GM23248 (cell line): ENCODE measurements at regions not wholly inside any gene's neighbourhood (a gene's known extent, or its start where the extent isn't known, plus 50 kb on each side); places are given as distances from the start of the nearest gene placed in this dataset.

Experiments used
- DNase-seq: peaks from one replicate; pipeline ENCODE4 v3.0.0-alpha.2; 2015
- H2AFZ ChIP-seq: fragments of 200-600 bp; sonication (generic); 2 replicates; pipeline ENCODE4 v1.6.1; 2016; ENCODE audit warnings: antibody characterized with exemption
- H3F3A ChIP-seq: fragments of 200-600 bp; sonication (generic); 2 replicates; pipeline ENCODE4 v1.6.1; 2016; ENCODE audit warnings: mild to moderate bottlenecking, antibody characterized with exemption, mixed run types; ENCODE audit not compliant: insufficient read depth
- H3K27ac ChIP-seq: fragments of 200-600 bp; sonication (generic); 2 replicates; pipeline ENCODE4 v1.5.1; 2016; ENCODE audit warnings: mild to moderate bottlenecking
- H3K27me3 ChIP-seq: fragments of 200-600 bp; sonication (generic); replicated peaks from 2 replicates; pipeline ENCODE4 v1.6.1; 2016; ENCODE audit warnings: mild to moderate bottlenecking; ENCODE audit not compliant: insufficient read depth
- H3K36me3 ChIP-seq: fragments of 200-600 bp; sonication (generic); 2 replicates; pipeline ENCODE4 v1.6.1; 2016; ENCODE audit warnings: low read depth, mild to moderate bottlenecking
- H3K4me1 ChIP-seq: fragments of 200-600 bp; sonication (generic); 2 replicates; pipeline ENCODE4 v1.6.1; 2016; ENCODE audit warnings: mild to moderate bottlenecking; ENCODE audit not compliant: insufficient read depth
- H3K4me2 ChIP-seq: fragments of 200-600 bp; sonication (generic); one replicate; pipeline ENCODE4 v1.6.1; 2016; ENCODE audit warnings: mild to moderate bottlenecking; ENCODE audit not compliant: unreplicated experiment
- H3K4me3 ChIP-seq: fragments of 200-600 bp; sonication (generic); 2 replicates; pipeline ENCODE4 v1.5.1; 2016; ENCODE audit warnings: mild to moderate bottlenecking
- H3K79me2 ChIP-seq: fragments of 200-600 bp; sonication (generic); 2 replicates; pipeline ENCODE4 v1.6.1; 2016; ENCODE audit warnings: mild to moderate bottlenecking; ENCODE audit not compliant: insufficient read depth
- H3K9ac ChIP-seq: fragments of 200-600 bp; sonication (generic); 2 replicates; pipeline ENCODE4 v1.6.1; 2016; ENCODE audit warnings: mild to moderate bottlenecking
- H3K9me2 ChIP-seq: fragments of 200-600 bp; sonication (generic); 2 replicates; pipeline ENCODE4 v1.6.1; 2016; ENCODE audit warnings: mixed run types, mild to moderate bottlenecking, moderate library complexity; ENCODE audit not compliant: insufficient read depth
- H3K9me3 ChIP-seq: fragments of 200-600 bp; sonication (generic); one replicate; pipeline ENCODE4 v1.6.1; 2017; ENCODE audit warnings: low read depth
- H4K20me1 ChIP-seq: fragments of 200-600 bp; sonication (generic); 2 replicates; pipeline ENCODE4 v1.6.0; 2016; ENCODE audit not compliant: insufficient read depth
- EZH2 ChIP-seq: fragments of 200-600 bp; sonication (generic); IDR thresholded peaks from 2 replicates; pipeline ENCODE4 v1.6.1; 2018; ENCODE audit warnings: antibody characterized with exemption, mild to moderate bottlenecking; ENCODE audit not compliant: insufficient read depth, poor library complexity, severe bottlenecking
- EZH2phosphoT487 ChIP-seq: fragments of 200-600 bp; sonication (generic); IDR thresholded peaks from 2 replicates; pipeline ENCODE4 v1.6.1; 2018; ENCODE audit warnings: antibody characterized with exemption, moderate library complexity, mild to moderate bottlenecking, low read depth; ENCODE audit not compliant: insufficient read depth
- WGBS, 2 experiments: methylation state at CpG; one replicate each; pipeline ENCODE4 v1.1.6; 2015 to 2017; ENCODE audit warnings: low lambda C conversion rate in 2 of 2, low coverage in 1 of 2; ENCODE audit errors: missing lambda C conversion rate in 2 of 2; 5-methylcytosine and 5-hydroxymethylcytosine counted together
- in situ Hi-C: fragments of 300-500 bp; cut with MboI; formaldehyde crosslinking; loops from 2 replicates; pipeline ENCODE4 v1.15.0; 2020

GRCh38 chr17:74041869-74042640 is 161.4 kb upstream of the RPL38 start:
- in situ Hi-C loops, result no loop called here
- Histone ChIP-seq H3K27me3 (no peaks in the 10 kb centered on the region), H3K4me1 (peaks cover 8% of the 10 kb centered on the region), H3K36me3 (no peaks in the 10 kb centered on the region), H3K9me3 (no peaks in the 10 kb centered on the region), H3K27ac (no peak overlapping the region), H3K9me2 (no peaks in the 10 kb centered on the region), H3K4me2 (peak overlapping the region; percentile 45), H3K4me3 (no peak overlapping the region), H2AFZ (no peak overlapping the region), H4K20me1 (no peaks in the 10 kb centered on the region), H3K9ac (no peak overlapping the region), H3K79me2 (no peaks in the 10 kb centered on the region), H3F3A (peaks cover 3% of the 10 kb centered on the region; the same call in 1 of the 2 replicates)
- no peak for DNase-seq
- 54 to 56% methylated on average over 14 of the region's 14 CpGs for WGBS, 2 experiments
- TF ChIP-seq EZH2phosphoT487, result no peak
- no peak for TF ChIP-seq EZH2

- H3K36me3 ChIP-seq, result no peaks in the 10 kb centered on the region
- no peaks in the 10 kb centered on the region for H3K27me3 ChIP-seq
- in situ Hi-C loops, result no loop called here
- H3K27ac ChIP-seq, result no peak overlapping the region
- DNase-seq, result peak; percentile 99
- H3K4me2 ChIP-seq, result peak overlapping the region; percentile 45
- H3K9me2 ChIP-seq, result no peaks in the 10 kb centered on the region
- H3K79me2 ChIP-seq, result no peaks in the 10 kb centered on the region
- H3F3A ChIP-seq, result peaks cover 3% of the 10 kb centered on the region; the same call in 1 of the 2 replicates
- 18% methylated on average over 8 of the region's 8 CpGs for whole genome bisulfite sequencing, 2 experiments
- H3K9ac ChIP-seq, result no peak overlapping the region
- H3K9me3 ChIP-seq, result no peaks in the 10 kb centered on the region
- H3K4me3 ChIP-seq, result no peak overlapping the region
- peaks cover 8% of the 10 kb centered on the region for H3K4me1 ChIP-seq
- TF ChIP-seq EZH2phosphoT487 (no peak), EZH2 (no peak)
- H2AFZ ChIP-seq, result no peak overlapping the region
- no peaks in the 10 kb centered on the region for H4K20me1 ChIP-seq
Measured at GRCh38 chr17:74042744-74043486, 160.6 kb upstream of the RPL38 start.

DNA sequence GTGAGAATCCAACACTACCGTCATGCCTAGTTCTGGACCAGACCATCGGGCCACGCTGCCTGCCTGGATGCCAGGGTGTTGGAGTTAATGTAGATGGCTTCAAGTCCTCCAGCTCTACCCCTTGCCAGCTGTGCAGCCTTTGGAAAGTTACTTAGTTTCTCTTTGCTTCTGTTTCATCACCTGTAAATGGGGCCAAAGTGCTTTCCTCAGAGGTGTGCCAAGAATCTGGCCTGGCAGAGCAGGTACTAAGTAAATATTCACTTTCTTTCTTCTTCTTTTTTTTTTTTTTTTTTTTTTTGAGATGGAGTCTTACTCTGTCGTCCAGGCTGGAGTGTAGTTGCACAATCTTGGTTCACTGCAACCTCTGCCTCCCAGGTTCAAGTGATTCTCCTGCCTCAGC is 159.5 kb upstream of the RPL38 start:
- H3K9me3 ChIP-seq, result no peaks in the 10 kb centered on the region
- H3K9me2 ChIP-seq, result no peaks in the 10 kb centered on the region
- H3K79me2 ChIP-seq, result no peaks in the 10 kb centered on the region
- H3K36me3 ChIP-seq, result no peaks in the 10 kb centered on the region
- 53 to 63% methylated on average over 3 to 4 of the region's 4 CpGs for WGBS, 2 experiments
- H3K27ac ChIP-seq, result no peak overlapping the region
- DNase-seq, result no peak
- no peak overlapping the region for H3K4me2 ChIP-seq
- H3K9ac ChIP-seq, result no peak overlapping the region
- in situ Hi-C loops, result no loop called here
- TF ChIP-seq EZH2phosphoT487 (no peak), EZH2 (no peak)
- no peaks in the 10 kb centered on the region for H4K20me1 ChIP-seq
- H3K4me3 ChIP-seq, result no peak overlapping the region
- no peak overlapping the region for H2AFZ ChIP-seq
- H3K27me3 ChIP-seq, result no peaks in the 10 kb centered on the region
- peaks cover 3% of the 10 kb centered on the region; the same call in 1 of the 2 replicates for H3F3A ChIP-seq
- H3K4me1 ChIP-seq, result peaks cover 8% of the 10 kb centered on the region

DNA sequence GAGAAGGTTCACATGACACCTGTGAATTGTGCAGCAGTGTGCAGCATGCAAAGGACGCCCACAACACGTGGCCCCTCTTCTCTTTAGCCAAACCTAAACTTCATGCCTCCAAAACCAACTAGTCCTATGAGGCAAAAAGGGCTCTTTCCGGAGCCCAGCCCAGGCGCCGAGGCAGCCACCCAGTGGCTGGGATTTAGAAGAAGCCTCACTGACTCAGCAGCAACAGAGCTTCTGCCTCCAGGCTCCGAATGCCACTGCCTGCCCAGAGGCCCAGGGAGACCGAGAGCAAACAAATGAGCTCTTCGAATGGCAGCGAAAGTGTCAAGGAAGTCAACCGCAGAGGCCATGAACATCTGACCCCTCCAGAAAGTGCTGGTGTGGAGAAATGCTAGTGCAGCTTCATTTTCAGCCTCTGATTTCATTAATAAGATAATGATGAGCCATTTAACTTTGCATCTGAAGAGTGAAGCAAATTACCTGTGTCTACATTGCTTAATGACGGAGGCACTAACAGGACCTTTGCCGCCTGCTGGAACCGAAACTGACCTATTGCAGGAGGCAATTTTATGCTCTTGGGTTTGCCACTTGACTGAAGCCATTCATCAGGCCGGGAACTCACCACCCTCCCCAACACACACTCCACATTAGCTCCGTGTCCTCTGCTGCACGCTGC is 157.7 kb upstream of the RPL38 start:
- Histone ChIP-seq H3K9me3 (no peaks in the 10 kb centered on the region), H3K36me3 (no peaks in the 10 kb centered on the region), H3K4me2 (no peak overlapping the region), H3K9ac (no peak overlapping the region), H3K79me2 (no peaks in the 10 kb centered on the region), H3K4me1 (peaks cover 8% of the 10 kb centered on the region), H2AFZ (no peak overlapping the region), H3K27ac (no peak overlapping the region), H4K20me1 (no peaks in the 10 kb centered on the region), H3K27me3 (no peaks in the 10 kb centered on the region), H3K9me2 (no peaks in the 10 kb centered on the region), H3F3A (peaks cover 3% of the 10 kb centered on the region; the same call in 1 of the 2 replicates), H3K4me3 (no peak overlapping the region)
- in situ Hi-C loops, result no loop called here
- 53 to 54% methylated on average over 15 to 16 of the region's 16 CpGs for WGBS, 2 experiments
- no peak for DNase-seq
- TF ChIP-seq EZH2, result no peak
- no peak for TF ChIP-seq EZH2phosphoT487
